SK-N-MC (cell line): ENCODE measurements at regions not wholly inside any gene's neighbourhood (a gene's known extent, or its start where the extent isn't known, plus 50 kb on each side); places are given as distances from the start of the nearest gene placed in this dataset.

Source experiments
- EZH2 ChIP-seq: fragments of 200-600 bp; sonication (generic); IDR thresholded peaks from one replicate; pipeline ENCODE4 v1.6.1; 2017; ENCODE audit warnings: antibody characterized with exemption
- POLR2AphosphoS5 ChIP-seq: IDR thresholded peaks from 2 replicates; pipeline ENCODE4 v1.6.1; 2012; ENCODE audit warnings: mild to moderate bottlenecking, low read depth, low read length, borderline replicate concordance

DNA sequence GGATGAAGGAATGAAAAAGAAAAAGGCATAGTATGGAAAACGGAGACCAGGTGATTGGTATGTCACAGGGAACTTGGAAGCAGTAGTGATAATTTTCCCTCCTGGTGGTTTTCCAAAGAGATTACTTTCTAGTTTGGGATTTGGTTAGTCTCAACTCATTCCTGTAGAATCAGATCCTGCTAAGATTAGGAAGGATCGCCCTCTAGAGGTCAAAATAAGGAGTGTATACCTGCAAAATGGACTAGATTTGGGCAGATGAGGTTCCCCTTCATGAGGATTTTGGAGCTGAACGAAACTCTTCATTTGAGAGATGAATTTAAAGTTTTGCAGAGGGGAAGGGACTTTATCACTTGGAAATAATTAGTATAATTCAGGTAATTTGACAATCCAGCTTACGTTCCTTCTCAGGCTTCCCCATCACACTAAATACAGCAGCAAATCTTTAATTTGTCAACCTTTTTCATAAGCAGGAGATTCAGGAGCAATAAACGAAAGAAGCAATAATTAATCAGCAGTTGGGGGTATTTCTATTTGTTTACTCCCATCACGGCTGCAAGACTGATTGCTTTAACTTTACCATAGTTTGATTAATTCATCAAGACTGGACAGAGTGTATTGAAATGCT is 65.2 kb downstream of the CCDC195 start:
- TF ChIP-seq EZH2 (no peak), POLR2AphosphoS5 (no peak)
